H9 (cell line): ENCODE measurements at regions not wholly inside any gene's neighbourhood (a gene's known extent, or its start where the extent isn't known, plus 50 kb on each side); places are given as distances from the start of the nearest gene placed in this dataset.

ENCODE experiments used
- DNase-seq: peaks from one replicate; pipeline ENCODE4 v3.0.0-alpha.2; 2017
- H2AFZ ChIP-seq: one replicate; pipeline ENCODE4 v1.6.1; 2013; ENCODE audit warnings: mild to moderate bottlenecking, low read length, control low read depth, moderate library complexity
- H2AK5ac ChIP-seq: 2 replicates; pipeline ENCODE4 v1.6.1; 2013; ENCODE audit warnings: low read length, control low read depth, mixed read lengths; ENCODE audit not compliant: insufficient read length
- H2BK120ac ChIP-seq: one replicate; pipeline ENCODE4 v1.6.1; 2013; ENCODE audit warnings: low read depth, mild to moderate bottlenecking, low read length, control low read depth, inconsistent platforms; ENCODE audit not compliant: poor library complexity, severe bottlenecking
- H2BK12ac ChIP-seq: 2 replicates; pipeline ENCODE4 v1.6.1; 2013; ENCODE audit warnings: low read length, control low read depth, mixed read lengths, low read depth; ENCODE audit not compliant: insufficient read length
- H2BK15ac ChIP-seq: 2 replicates; pipeline ENCODE4 v1.6.1; 2013; ENCODE audit warnings: low read depth, low read length, control low read depth
- H2BK20ac ChIP-seq: one replicate; pipeline ENCODE4 v1.6.1; 2013; ENCODE audit warnings: low read depth, mild to moderate bottlenecking, low read length, control low read depth, inconsistent platforms; ENCODE audit not compliant: poor library complexity, severe bottlenecking
- H2BK5ac ChIP-seq: 2 replicates; pipeline ENCODE4 v1.6.1; 2013; ENCODE audit warnings: low read length, control low read depth, mixed read lengths; ENCODE audit not compliant: insufficient read length
- H3K14ac ChIP-seq: 2 replicates; pipeline ENCODE4 v1.6.1; 2013; ENCODE audit warnings: low read length, control low read depth; ENCODE audit not compliant: insufficient read depth
- H3K18ac ChIP-seq: 2 replicates; pipeline ENCODE4 v1.6.1; 2013; ENCODE audit warnings: low read depth, mild to moderate bottlenecking, mixed read lengths, low read length, control low read depth; ENCODE audit not compliant: insufficient read length
- H3K23ac ChIP-seq: 2 replicates; pipeline ENCODE4 v1.6.1; 2013; ENCODE audit warnings: low read length, control low read depth, mixed read lengths, low read depth; ENCODE audit not compliant: insufficient read length
- H3K23me2 ChIP-seq: 2 replicates; pipeline ENCODE4 v1.6.1; 2013; ENCODE audit warnings: low read depth, mild to moderate bottlenecking, mixed read lengths, low read length, control low read depth; ENCODE audit not compliant: insufficient read length, poor library complexity, severe bottlenecking
- H3K27ac ChIP-seq: 2 replicates; pipeline ENCODE4 v1.5.1; 2013; ENCODE audit warnings: low read length, control low read depth, mixed read lengths, low read depth; ENCODE audit not compliant: insufficient read length
- H3K27me3 ChIP-seq: 2 replicates; pipeline ENCODE4 v1.6.1; 2013; ENCODE audit warnings: low read length, control low read depth, inconsistent platforms; ENCODE audit not compliant: insufficient read depth
- H3K4ac ChIP-seq: 2 replicates; pipeline ENCODE4 v1.6.1; 2013; ENCODE audit warnings: low read depth, mild to moderate bottlenecking, control low read depth, inconsistent platforms, low read length, moderate library complexity
- H3K4me1 ChIP-seq: 2 replicates; pipeline ENCODE4 v1.6.1; 2013; ENCODE audit warnings: low read length, control low read depth, inconsistent platforms; ENCODE audit not compliant: insufficient read depth
- H3K4me2 ChIP-seq: 2 replicates; pipeline ENCODE4 v1.6.1; 2013; ENCODE audit warnings: low read length, control low read depth, mixed read lengths; ENCODE audit not compliant: insufficient read length, insufficient read depth
- H3K56ac ChIP-seq: 2 replicates; pipeline ENCODE4 v1.6.1; 2013; ENCODE audit warnings: low read depth, mild to moderate bottlenecking, mixed read lengths, low read length, control low read depth; ENCODE audit not compliant: insufficient read length
- H3K79me1 ChIP-seq: 2 replicates; pipeline ENCODE4 v1.6.1; 2013; ENCODE audit warnings: low read depth, mild to moderate bottlenecking, moderate library complexity, low read length, control low read depth, inconsistent platforms; ENCODE audit not compliant: insufficient read depth, poor library complexity, severe bottlenecking
- H3K79me2 ChIP-seq: 2 replicates; pipeline ENCODE4 v1.6.1; 2013; ENCODE audit warnings: low read length, control low read depth, inconsistent platforms; ENCODE audit not compliant: insufficient read depth
- H3K9ac ChIP-seq: 2 replicates; pipeline ENCODE4 v1.6.1; 2013; ENCODE audit warnings: low read length, control low read depth, mixed read lengths; ENCODE audit not compliant: insufficient read length; ENCODE audit errors: extremely low read depth
- H3K9me3 ChIP-seq: one replicate; pipeline ENCODE4 v1.6.1; 2013; ENCODE audit warnings: low read depth, low read length, inconsistent platforms; ENCODE audit not compliant: control insufficient read depth
- H3T11ph ChIP-seq: one replicate; pipeline ENCODE4 v1.6.1; 2013; ENCODE audit warnings: mild to moderate bottlenecking, low read length, control low read depth, inconsistent platforms
- H4K20me1 ChIP-seq: one replicate; pipeline ENCODE4 v1.6.1; 2013; ENCODE audit not compliant: control insufficient read depth, insufficient read length, insufficient read depth
- H4K5ac ChIP-seq: 2 replicates; pipeline ENCODE4 v1.6.1; 2013; ENCODE audit warnings: low read depth, mild to moderate bottlenecking, mixed read lengths, low read length, control low read depth; ENCODE audit not compliant: insufficient read length
- H4K8ac ChIP-seq: replicated peaks from 2 replicates; pipeline ENCODE4 v1.6.1; 2013; ENCODE audit warnings: low read length, control low read depth, mixed read lengths, low read depth; ENCODE audit not compliant: insufficient read length
- H4K91ac ChIP-seq: 2 replicates; pipeline ENCODE4 v1.6.1; 2013; ENCODE audit warnings: low read depth, mild to moderate bottlenecking, moderate library complexity, mixed read lengths, low read length, control low read depth; ENCODE audit not compliant: insufficient read length
- H3K27ac Mint-ChIP-seq, 3 experiments: 2 replicates in 2 of 3; 3 replicates in 1 of 3; pipeline ENCODE4 v1.8.0; 2020 to 2021; ENCODE audit warnings: mixed read lengths in 3 of 3, mild to moderate bottlenecking in 1 of 3, moderate library complexity in 1 of 3
- H3K27me3 Mint-ChIP-seq: 2 replicates; pipeline ENCODE4 v1.8.0; 2021; ENCODE audit warnings: low read depth, mild to moderate bottlenecking, moderate library complexity, mixed read lengths
- H3K36me3 Mint-ChIP-seq, 3 experiments: 2 replicates in 2 of 3; 3 replicates in 1 of 3; pipeline ENCODE4 v1.8.0; 2020 to 2021; ENCODE audit warnings: low read depth in 3 of 3, mixed read lengths in 3 of 3; ENCODE audit not compliant: insufficient read depth in 1 of 3
- H3K4me1 Mint-ChIP-seq, 2 experiments: 2 replicates each; pipeline ENCODE4 v1.8.0; 2020; ENCODE audit warnings: mixed read lengths in 2 of 2
- H3K4me3 Mint-ChIP-seq, 2 experiments: 2 replicates in 1 of 2; 3 replicates in 1 of 2; pipeline ENCODE4 v1.8.0; 2020 to 2021; ENCODE audit warnings: mild to moderate bottlenecking in 2 of 2, mixed read lengths in 2 of 2, moderate library complexity in 1 of 2
- H3K9me3 Mint-ChIP-seq, 2 experiments: 2 replicates in 1 of 2; 3 replicates in 1 of 2; pipeline ENCODE4 v1.8.0; 2020; ENCODE audit warnings: mild to moderate bottlenecking in 2 of 2, mixed read lengths in 2 of 2, moderate library complexity in 1 of 2
- CTCF ChIP-seq: fragments of 200-600 bp; sonication (generic); conservative IDR thresholded peaks from 3 replicates; pipeline ENCODE4 v1.8.0; 2021; ENCODE audit warnings: antibody characterized with exemption, mild to moderate bottlenecking
- WGBS: extraction: QIAGEN DNeasy Blood & Tissue Kit; methylation state at CpG from one replicate; pipeline ENCODE4 v1.1.7; 2013; ENCODE audit warnings: missing lambda C conversion rate, low lambda C conversion rate, mixed read lengths; ENCODE audit not compliant: insufficient read length; ENCODE audit errors: extremely low coverage; 5-methylcytosine and 5-hydroxymethylcytosine counted together

GRCh38 chr12:63008372-63008771 is 73.4 kb upstream of the PPM1H start:
- Histone ChIP-seq H4K5ac (no peak overlapping the region), H3K79me2 (no peaks in the 10 kb centered on the region), H4K91ac (no peak overlapping the region), H3K23ac (no peak overlapping the region), H2BK120ac (no peak overlapping the region), H3K27me3 (no peaks in the 10 kb centered on the region), H3K4me1 (no peaks in the 10 kb centered on the region), H2BK5ac (no peak overlapping the region), H3K9me3 (no peaks in the 10 kb centered on the region), H4K8ac (no peak overlapping the region), H3T11ph (no peak overlapping the region), H2BK15ac (no peak overlapping the region), H3K4ac (no peak overlapping the region), H2AK5ac (no peak overlapping the region), H3K27ac (no peak overlapping the region), H3K14ac (no peak overlapping the region), H4K20me1 (no peaks in the 10 kb centered on the region), H2BK12ac (no peak overlapping the region), H2AFZ (no peak overlapping the region), H2BK20ac (no peak overlapping the region), H3K4me2 (no peak overlapping the region), H3K18ac (no peak overlapping the region), H3K23me2 (no peaks in the 10 kb centered on the region), H3K56ac (no peak overlapping the region), H3K79me1 (no peaks in the 10 kb centered on the region), H3K9ac (no peak overlapping the region)
- WGBS, result no CpG with 5 or more reads among the region's 4 CpGs
- H3K27me3 Mint-ChIP-seq, result no peaks in the 10 kb centered on the region; the same call in none of the 2 replicates
- H3K36me3 Mint-ChIP-seq, result no peaks in the 10 kb centered on the region
- TF ChIP-seq CTCF, result no peak
- peaks cover 6 to 8% of the 10 kb centered on the region in 2 experiments; a peak in 3 of 4 replicates for H3K4me1 Mint-ChIP-seq
- H3K9me3 Mint-ChIP-seq, result no peaks in the 10 kb centered on the region
- H3K4me3 Mint-ChIP-seq, result no peak overlapping the region
- DNase-seq, result no peak
- no peak overlapping the region for H3K27ac Mint-ChIP-seq
